Esophagus squamous epithelium (tissue), 5 donors: ENCODE measurements at regions not wholly inside any gene's neighbourhood (a gene's known extent, or its start where the extent isn't known, plus 50 kb on each side); places are given as distances from the start of the nearest gene placed in this dataset.
A peak's percentile ranks its signal among the peaks of the same experiment; 100 is the strongest.

Experiments
- DNase-seq: peaks from one replicate; lab custom pipeline; 2025; lab: John Stamatoyannopoulos, UW
- H3K27ac ChIP-seq, 4 donors: fragments of 200-600 bp; sonication (generic); one replicate each; pipeline ENCODE4 v1.5.1; 2016 to 2019; ENCODE audit warnings: mild to moderate bottlenecking in 1 of 4
- H3K27me3 ChIP-seq, 4 donors: fragments of 200-600 bp; sonication (generic); 1 replicate in 3 of 4; 2 replicates in 1 of 4; pipeline versions ENCODE4 v1.5.1 to v1.6.0; 2017 to 2021; ENCODE audit warnings: antibody characterized with exemption in 1 of 4
- H3K36me3 ChIP-seq, 3 donors: fragments of 200-600 bp; sonication (generic); one replicate each; pipeline ENCODE4 v1.5.1; 2016 to 2019
- H3K4me1 ChIP-seq, 3 donors: fragments of 200-600 bp; sonication (generic); one replicate each; pipeline ENCODE4 v1.5.1; 2017 to 2019
- H3K4me3 ChIP-seq, 4 donors: fragments of 200-600 bp; sonication (generic); 1 replicate in 3 of 4; 2 replicates in 1 of 4; pipeline ENCODE4 v1.5.1; 2016 to 2019; ENCODE audit warnings: mild to moderate bottlenecking in 2 of 4, moderate library complexity in 1 of 4
- H3K9me3 ChIP-seq, 3 donors: fragments of 200-600 bp; sonication (generic); one replicate each; pipeline ENCODE4 v1.5.1; 2016 to 2019
- POLR2A ChIP-seq, 4 donors: fragments of 450-650 bp; IDR thresholded peaks; one replicate each; pipeline ENCODE4 v1.6.1; 2017; ENCODE audit warnings: antibody characterized with exemption in 4 of 4, mild to moderate bottlenecking in 4 of 4, moderate library complexity in 3 of 4
- WGBS, 2 donors: methylation state at CpG; one replicate each; pipeline ENCODE4 v1.1.5; 2018; 5-methylcytosine and 5-hydroxymethylcytosine counted together
- intact Hi-C: fragments of 100-400 bp; cut with DNase I; formaldehyde crosslinking; loops from one replicate; pipeline ENCODE4 v1.15.0; 2022
- TF ChIP-seq, protein P1 (sequence below), 6 experiments: fragments of 450-650 bp in 4 of 6; fragments of 200-600 bp in 2 of 6; sonication (generic) in 2 of 6; IDR thresholded peaks; one replicate each; pipeline ENCODE4 v1.5.1; 2016 to 2019; ENCODE audit warnings: antibody characterized with exemption in 6 of 6, mild to moderate bottlenecking in 4 of 6, moderate library complexity in 4 of 6
- donor health status: DM: yes; HTN: yes; CAD: no.

DNA sequence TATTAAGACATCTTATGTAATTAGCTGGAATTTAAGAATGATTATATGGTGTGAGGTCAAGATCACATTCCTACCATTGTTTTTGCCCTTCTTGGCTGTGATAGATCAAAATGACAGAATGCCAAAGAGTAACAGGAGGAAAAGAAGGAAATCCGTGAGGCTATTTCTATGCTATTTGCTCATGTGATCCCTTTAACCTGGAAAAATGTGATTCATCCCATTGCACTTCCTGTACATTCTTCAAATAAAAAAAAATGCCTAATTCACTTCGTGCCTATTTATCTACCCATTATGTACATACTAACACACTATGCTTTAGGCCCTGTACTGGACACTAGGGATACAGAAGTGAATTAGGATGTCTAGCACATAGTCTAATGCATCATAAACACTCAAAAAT lies 154.1 kb upstream of the PAPPA start:
- H3K36me3 ChIP-seq, result no peaks in the 10 kb centered on the region
- no peaks in the 10 kb centered on the region for H3K27me3 ChIP-seq
- H3K27ac ChIP-seq, result no peak overlapping the region
- peaks cover 0 to 24% (median 4%) of the 10 kb centered on the region in 3 donors for H3K4me1 ChIP-seq
- H3K4me3 ChIP-seq, result no peak overlapping the region
- no peak for DNase-seq
- 47 to 50% methylated on average over 2 of the region's 2 CpGs for WGBS, 2 donors
- no peaks in the 10 kb centered on the region for H3K9me3 ChIP-seq
- TF ChIP-seq, protein P1, sequence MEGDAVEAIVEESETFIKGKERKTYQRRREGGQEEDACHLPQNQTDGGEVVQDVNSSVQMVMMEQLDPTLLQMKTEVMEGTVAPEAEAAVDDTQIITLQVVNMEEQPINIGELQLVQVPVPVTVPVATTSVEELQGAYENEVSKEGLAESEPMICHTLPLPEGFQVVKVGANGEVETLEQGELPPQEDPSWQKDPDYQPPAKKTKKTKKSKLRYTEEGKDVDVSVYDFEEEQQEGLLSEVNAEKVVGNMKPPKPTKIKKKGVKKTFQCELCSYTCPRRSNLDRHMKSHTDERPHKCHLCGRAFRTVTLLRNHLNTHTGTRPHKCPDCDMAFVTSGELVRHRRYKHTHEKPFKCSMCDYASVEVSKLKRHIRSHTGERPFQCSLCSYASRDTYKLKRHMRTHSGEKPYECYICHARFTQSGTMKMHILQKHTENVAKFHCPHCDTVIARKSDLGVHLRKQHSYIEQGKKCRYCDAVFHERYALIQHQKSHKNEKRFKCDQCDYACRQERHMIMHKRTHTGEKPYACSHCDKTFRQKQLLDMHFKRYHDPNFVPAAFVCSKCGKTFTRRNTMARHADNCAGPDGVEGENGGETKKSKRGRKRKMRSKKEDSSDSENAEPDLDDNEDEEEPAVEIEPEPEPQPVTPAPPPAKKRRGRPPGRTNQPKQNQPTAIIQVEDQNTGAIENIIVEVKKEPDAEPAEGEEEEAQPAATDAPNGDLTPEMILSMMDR (IDR thresholded peaks at IDR 0.05), result no peak
- TF ChIP-seq POLR2A (IDR thresholded peaks at IDR 0.05), result no peak
- intact Hi-C loops, result no loop called here

DNA sequence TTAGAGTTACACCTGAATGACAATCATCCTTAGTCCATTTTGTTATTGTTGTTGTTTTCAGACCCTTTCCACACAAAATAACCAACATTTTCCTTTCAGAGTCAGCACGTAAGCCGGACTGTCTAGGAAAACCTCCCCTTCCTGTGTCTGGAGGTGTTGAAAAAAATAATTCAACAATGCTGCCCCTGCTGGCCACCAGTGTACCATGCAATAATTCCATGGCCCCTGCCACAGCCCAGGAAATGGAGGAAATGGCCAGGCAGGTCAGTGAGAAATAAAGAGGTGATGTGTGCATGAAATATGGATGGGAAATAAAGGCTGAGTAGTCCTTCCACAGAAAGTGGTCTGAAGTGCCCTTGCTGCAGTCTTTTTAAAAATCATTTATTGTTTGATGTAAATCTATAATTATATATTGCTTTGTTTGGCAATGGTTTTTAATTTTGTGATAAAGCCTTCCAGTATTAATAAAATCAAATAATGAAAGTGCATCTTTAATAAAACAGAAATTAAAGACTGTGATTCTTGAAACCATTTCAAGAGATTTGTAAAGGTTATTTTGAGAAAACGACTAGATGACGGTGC lies 152.8 kb upstream of the PAPPA start:
- H3K9me3 ChIP-seq, result no peaks in the 10 kb centered on the region
- H3K27ac ChIP-seq, result no peak overlapping the region
- 69 to 72% methylated on average over 4 of the region's 4 CpGs for WGBS, 2 donors
- TF ChIP-seq POLR2A (IDR thresholded peaks at IDR 0.05), result no peak
- TF ChIP-seq, protein P1 (IDR thresholded peaks at IDR 0.05), result peak in 4 of 6 experiments; percentile 29 to 63 (median 38)
- DNase-seq, result no peak
- H3K27me3 ChIP-seq, result no peaks in the 10 kb centered on the region
- peaks cover 0 to 35% (median 4%) of the 10 kb centered on the region in 3 donors for H3K4me1 ChIP-seq
- H3K4me3 ChIP-seq, result no peak overlapping the region
- no peaks in the 10 kb centered on the region for H3K36me3 ChIP-seq
- intact Hi-C loops, result no loop called here

DNA sequence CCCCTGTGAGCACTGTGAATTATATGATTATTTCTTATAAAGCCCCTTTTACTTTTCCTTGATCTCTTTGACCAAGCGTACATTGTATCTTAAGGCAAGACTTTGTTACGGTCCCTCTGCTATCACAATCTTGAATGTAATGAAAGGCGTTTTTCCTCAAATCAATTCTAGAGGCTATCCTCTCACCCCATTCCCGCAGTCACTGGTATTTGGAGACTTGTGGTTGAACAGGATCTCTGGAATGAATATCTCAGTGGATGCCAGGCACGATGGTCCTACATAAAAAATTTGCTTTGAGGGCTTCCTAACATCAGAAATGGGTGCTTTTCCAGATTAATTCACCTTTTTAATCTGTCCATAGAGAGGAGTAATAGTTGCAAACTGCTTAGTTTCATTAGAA lies 151.4 kb upstream of the PAPPA start:
- Histone ChIP-seq H3K4me1 (peaks cover 0 to 38% (median 4%) of the 10 kb centered on the region in 3 donors), H3K4me3 (no peak overlapping the region), H3K27ac (peak overlapping the region in 3 of 4 donors; percentile 41 to 64 (median 59)), H3K9me3 (no peaks in the 10 kb centered on the region), H3K27me3 (no peaks in the 10 kb centered on the region), H3K36me3 (no peaks in the 10 kb centered on the region)
- TF ChIP-seq, protein P1 (IDR thresholded peaks at IDR 0.05), result no peak
- TF ChIP-seq POLR2A (IDR thresholded peaks at IDR 0.05), result no peak
- 83 to 89% methylated on average over 5 of the region's 5 CpGs for WGBS, 2 donors
- intact Hi-C loops, result no loop called here
- DNase-seq, result no peak

DNA sequence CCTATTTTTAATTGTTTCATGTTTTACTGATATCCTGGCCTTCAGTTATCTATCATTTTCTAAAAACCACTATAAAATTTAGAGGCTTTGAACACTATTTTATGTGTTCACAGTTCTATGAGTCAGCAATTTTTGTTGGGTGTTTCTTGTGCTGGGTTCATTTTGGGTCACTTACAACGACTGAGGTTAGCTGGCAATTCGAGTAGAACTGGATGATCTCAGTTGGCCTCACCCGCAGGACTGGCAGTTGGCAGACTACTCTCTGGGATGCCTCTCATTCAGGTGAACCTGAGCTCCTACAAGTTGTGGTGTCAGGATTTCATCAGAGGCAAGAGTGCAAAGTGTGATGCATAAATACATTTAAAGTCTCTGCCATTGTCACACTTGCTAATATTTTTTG lies 151.0 kb upstream of the PAPPA start:
- H3K36me3 ChIP-seq, result no peaks in the 10 kb centered on the region
- TF ChIP-seq, protein P1 (IDR thresholded peaks at IDR 0.05), result no peak
- no peak for TF ChIP-seq POLR2A (IDR thresholded peaks at IDR 0.05)

DNA sequence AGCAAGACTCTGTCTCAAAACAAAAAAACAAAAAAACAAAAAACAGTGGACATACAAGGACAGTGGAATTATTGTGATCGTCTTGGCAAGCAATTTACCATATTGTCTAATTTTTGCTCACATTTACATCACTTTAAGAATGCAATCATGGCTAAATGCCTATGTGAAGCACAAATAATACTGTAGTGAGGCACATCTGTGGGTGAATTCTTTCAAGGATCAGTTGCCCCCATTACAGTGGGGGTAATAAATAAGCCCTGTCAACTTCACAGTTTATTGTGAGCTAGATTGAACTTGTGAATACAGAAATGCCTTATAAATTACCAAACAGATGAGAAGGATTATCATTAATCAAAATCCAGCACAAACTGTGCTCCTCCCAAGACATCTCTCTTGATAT lies 150.2 kb upstream of the PAPPA start:
- 78 to 83% methylated on average over 1 of the region's 1 CpG for WGBS, 2 donors
- Histone ChIP-seq H3K4me1 (peaks cover 0 to 38% (median 4%) of the 10 kb centered on the region in 3 donors), H3K27me3 (no peaks in the 10 kb centered on the region), H3K9me3 (no peaks in the 10 kb centered on the region), H3K4me3 (no peak overlapping the region), H3K27ac (no peak overlapping the region), H3K36me3 (no peaks in the 10 kb centered on the region)
- TF ChIP-seq, protein P1 (IDR thresholded peaks at IDR 0.05), result no peak
- TF ChIP-seq POLR2A (IDR thresholded peaks at IDR 0.05), result no peak
- intact Hi-C loops, result no loop called here
- DNase-seq, result no peak

More for the DNA sequence above, 151.0 kb upstream of the PAPPA start:
- H3K27me3 ChIP-seq, result no peaks in the 10 kb centered on the region
- no peak overlapping the region for H3K4me3 ChIP-seq
- no peaks in the 10 kb centered on the region for H3K9me3 ChIP-seq
- peaks cover 0 to 38% (median 4%) of the 10 kb centered on the region in 3 donors for H3K4me1 ChIP-seq
- WGBS, 2 donors, result 15 to 24% methylated on average over 3 of the region's 3 CpGs
- peak overlapping the region in 3 of 4 donors; percentile 41 to 64 (median 59) for H3K27ac ChIP-seq
- no peak for DNase-seq
- intact Hi-C loops, result no loop called here
